PC-3 (cell line): ENCODE measurements at regions not wholly inside any gene's neighbourhood (a gene's known extent, or its start where the extent isn't known, plus 50 kb on each side); places are given as distances from the start of the nearest gene placed in this dataset.

Source experiments
- ATAC-seq: fragments of 200-7000 bp; cut with Tn5 transposase; 2 replicates; pipeline ENCODE4 v1.9.1; 2020; ENCODE audit warnings: mild to moderate bottlenecking, moderate library complexity
- BruUV-seq: library from RNA; stranded (reverse); fragments of 400-500 nt; replicated peaks from 2 replicates; lab custom pipeline; 2021; lab: Mats Ljungman, UMichigan
- CTCF ChIA-PET: fragments of 300-600 bp; sonication (Branson Sonifier 250); formaldehyde crosslinking; loops from one replicate; lab custom pipeline; 2022; ENCODE audit warnings: antibody characterized with exemption; lab: Charles Lee
- POLR2A ChIA-PET: fragments of 300-600 bp; sonication (Branson Sonifier 250); formaldehyde crosslinking; loops from one replicate; lab custom pipeline; 2022; ENCODE audit warnings: antibody characterized with exemption; ENCODE audit not compliant: unreplicated experiment; lab: Charles Lee
- DNase-seq: peaks from one replicate; pipeline ENCODE4 v3.0.0-alpha.2; 2015
- H2AFZ ChIP-seq: fragments of 300-600 bp; sonication (generic); 2 replicates; pipeline ENCODE4 v1.6.0; 2016; ENCODE audit warnings: antibody characterized with exemption, low read length
- H3F3A ChIP-seq: fragments of 300-600 bp; sonication (generic); one replicate; pipeline ENCODE4 v1.6.0; 2017; ENCODE audit warnings: antibody characterized with exemption, low read length, control low read depth, mild to moderate bottlenecking; ENCODE audit not compliant: unreplicated experiment
- H3K27ac ChIP-seq: fragments of 300-600 bp; sonication (generic); 2 replicates; pipeline ENCODE4 v1.5.1; 2016; ENCODE audit warnings: mild to moderate bottlenecking, low read length
- H3K27me3 ChIP-seq: fragments of 300-600 bp; sonication (generic); 2 replicates; pipeline ENCODE4 v1.6.1; 2016; ENCODE audit warnings: low read length, mixed read lengths
- H3K36me3 ChIP-seq: fragments of 300-600 bp; sonication (generic); 2 replicates; pipeline ENCODE4 v1.6.1; 2016; ENCODE audit warnings: low read depth, mixed run types, low read length, mixed read lengths
- H3K4me1 ChIP-seq: fragments of 300-600 bp; sonication (generic); 2 replicates; pipeline ENCODE4 v1.5.1; 2016; ENCODE audit warnings: low read length; ENCODE audit not compliant: insufficient read depth
- H3K4me2 ChIP-seq: fragments of 300-600 bp; sonication (generic); 2 replicates; pipeline ENCODE4 v1.6.0; 2016; ENCODE audit warnings: low read length
- H3K4me3 ChIP-seq: fragments of 300-600 bp; sonication (generic); 2 replicates; pipeline ENCODE4 v1.5.1; 2016; ENCODE audit warnings: mild to moderate bottlenecking, low read length, mixed read lengths
- H3K79me2 ChIP-seq: fragments of 300-600 bp; sonication (generic); 2 replicates; pipeline ENCODE4 v1.6.1; 2017; ENCODE audit warnings: low read length, mixed read lengths
- H3K9ac ChIP-seq: fragments of 300-600 bp; sonication (generic); 2 replicates; pipeline ENCODE4 v1.6.0; 2016; ENCODE audit warnings: mild to moderate bottlenecking, low read length
- H3K9me2 ChIP-seq: fragments of 300-600 bp; sonication (generic); replicated peaks from 2 replicates; pipeline ENCODE4 v1.6.1; 2016; ENCODE audit warnings: mixed run types, low read length, mixed read lengths
- H3K9me3 ChIP-seq: fragments of 300-600 bp; sonication (generic); 2 replicates; pipeline ENCODE4 v1.6.1; 2016; ENCODE audit warnings: low read length, mixed read lengths
- H4K20me1 ChIP-seq: fragments of 300-600 bp; sonication (generic); 2 replicates; pipeline ENCODE4 v1.6.1; 2016; ENCODE audit warnings: low read length, mixed read lengths
- EZH2 ChIP-seq: fragments of 300-600 bp; sonication (generic); IDR thresholded peaks from one replicate; pipeline ENCODE4 v1.6.1; 2017; ENCODE audit warnings: antibody characterized with exemption, mild to moderate bottlenecking, low read length; ENCODE audit not compliant: unreplicated experiment
- EZH2phosphoT487 ChIP-seq: fragments of 300-600 bp; sonication (generic); IDR thresholded peaks from 2 replicates; pipeline ENCODE4 v1.6.1; 2018; ENCODE audit warnings: mild to moderate bottlenecking, antibody characterized with exemption, low read length, borderline replicate concordance
- intact Hi-C: fragments of 100-400 bp; cut with micrococcal nuclease; formaldehyde crosslinking; loops from 2 replicates; pipeline ENCODE4 v1.9.0; 2023
- TF ChIP-seq, protein P1 (sequence below): fragments of 300-600 bp; sonication (generic); conservative IDR thresholded peaks from 2 replicates; pipeline ENCODE4 v1.5.1; 2017; ENCODE audit warnings: antibody characterized with exemption, low read depth, mild to moderate bottlenecking, low read length

DNA sequence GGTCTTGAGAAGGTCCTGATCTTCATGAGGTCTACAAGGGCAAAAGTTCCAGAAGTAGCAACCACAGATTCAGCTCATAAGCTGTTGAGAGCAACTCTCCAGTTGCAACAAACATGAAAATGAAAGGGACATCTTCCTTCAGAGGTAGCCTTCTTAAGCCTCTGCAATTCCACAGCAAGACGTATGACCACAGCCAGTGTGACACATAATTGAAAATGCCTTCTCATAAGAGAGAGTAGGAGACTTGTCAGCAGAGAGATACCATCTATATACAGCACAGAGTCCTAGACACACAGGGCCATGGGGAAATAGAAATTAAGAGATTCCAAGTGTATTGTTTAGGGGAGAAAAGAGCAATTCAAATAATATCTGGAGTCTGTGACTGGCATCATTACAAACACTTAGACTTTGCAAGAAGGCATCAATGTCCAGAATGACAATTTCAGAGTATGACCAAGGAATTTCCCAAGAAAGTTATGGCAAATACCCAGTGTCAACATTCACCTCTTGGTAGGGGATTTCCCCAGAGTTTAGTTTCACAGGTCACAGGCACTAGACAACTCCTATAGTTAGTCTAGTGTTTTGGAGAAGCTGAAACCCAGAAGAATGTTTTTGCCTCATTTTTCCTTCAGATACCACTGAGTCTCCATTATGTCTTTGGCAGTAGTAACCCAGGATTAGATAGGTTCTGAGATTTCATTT is 340.3 kb downstream of the ZNF674 start:
- DNase-seq (peak; percentile 64), ATAC-seq (no peak)
- Histone ChIP-seq H3K4me1 (peaks cover 57% of the 10 kb centered on the region), H3K9me3 (no peaks in the 10 kb centered on the region), H3K4me3 (no peak overlapping the region), H3K9ac (no peak overlapping the region), H4K20me1 (no peaks in the 10 kb centered on the region), H3K27me3 (no peaks in the 10 kb centered on the region), H3K9me2 (no peaks in the 10 kb centered on the region), H3K27ac (peak overlapping the region; percentile 50), H3K79me2 (no peaks in the 10 kb centered on the region), H3K4me2 (no peak overlapping the region), H3F3A (peaks cover 9% of the 10 kb centered on the region), H2AFZ (no peak overlapping the region), H3K36me3 (no peaks in the 10 kb centered on the region)
- TF ChIP-seq EZH2phosphoT487 (no peak), EZH2 (no peak)
- TF ChIP-seq, protein P1, sequence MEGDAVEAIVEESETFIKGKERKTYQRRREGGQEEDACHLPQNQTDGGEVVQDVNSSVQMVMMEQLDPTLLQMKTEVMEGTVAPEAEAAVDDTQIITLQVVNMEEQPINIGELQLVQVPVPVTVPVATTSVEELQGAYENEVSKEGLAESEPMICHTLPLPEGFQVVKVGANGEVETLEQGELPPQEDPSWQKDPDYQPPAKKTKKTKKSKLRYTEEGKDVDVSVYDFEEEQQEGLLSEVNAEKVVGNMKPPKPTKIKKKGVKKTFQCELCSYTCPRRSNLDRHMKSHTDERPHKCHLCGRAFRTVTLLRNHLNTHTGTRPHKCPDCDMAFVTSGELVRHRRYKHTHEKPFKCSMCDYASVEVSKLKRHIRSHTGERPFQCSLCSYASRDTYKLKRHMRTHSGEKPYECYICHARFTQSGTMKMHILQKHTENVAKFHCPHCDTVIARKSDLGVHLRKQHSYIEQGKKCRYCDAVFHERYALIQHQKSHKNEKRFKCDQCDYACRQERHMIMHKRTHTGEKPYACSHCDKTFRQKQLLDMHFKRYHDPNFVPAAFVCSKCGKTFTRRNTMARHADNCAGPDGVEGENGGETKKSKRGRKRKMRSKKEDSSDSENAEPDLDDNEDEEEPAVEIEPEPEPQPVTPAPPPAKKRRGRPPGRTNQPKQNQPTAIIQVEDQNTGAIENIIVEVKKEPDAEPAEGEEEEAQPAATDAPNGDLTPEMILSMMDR, result no peak
- no TSS peak for BruUV-seq
- intact Hi-C loops, result loop anchor here (5.0 to 10.0 kb wide), 3 partner anchors 60 to 170 kb away; no protein-coding TSS in a partner anchor
- ChIA-PET POLR2A (interaction anchor here (0.6 kb wide), 1 partner anchor 293 kb away, joined by 6 read pairs; no protein-coding TSS in a partner anchor), CTCF (interaction anchor here (0.6 kb wide), 1 partner anchor 285 kb away, joined by 6 read pairs; no protein-coding TSS in a partner anchor)

DNA sequence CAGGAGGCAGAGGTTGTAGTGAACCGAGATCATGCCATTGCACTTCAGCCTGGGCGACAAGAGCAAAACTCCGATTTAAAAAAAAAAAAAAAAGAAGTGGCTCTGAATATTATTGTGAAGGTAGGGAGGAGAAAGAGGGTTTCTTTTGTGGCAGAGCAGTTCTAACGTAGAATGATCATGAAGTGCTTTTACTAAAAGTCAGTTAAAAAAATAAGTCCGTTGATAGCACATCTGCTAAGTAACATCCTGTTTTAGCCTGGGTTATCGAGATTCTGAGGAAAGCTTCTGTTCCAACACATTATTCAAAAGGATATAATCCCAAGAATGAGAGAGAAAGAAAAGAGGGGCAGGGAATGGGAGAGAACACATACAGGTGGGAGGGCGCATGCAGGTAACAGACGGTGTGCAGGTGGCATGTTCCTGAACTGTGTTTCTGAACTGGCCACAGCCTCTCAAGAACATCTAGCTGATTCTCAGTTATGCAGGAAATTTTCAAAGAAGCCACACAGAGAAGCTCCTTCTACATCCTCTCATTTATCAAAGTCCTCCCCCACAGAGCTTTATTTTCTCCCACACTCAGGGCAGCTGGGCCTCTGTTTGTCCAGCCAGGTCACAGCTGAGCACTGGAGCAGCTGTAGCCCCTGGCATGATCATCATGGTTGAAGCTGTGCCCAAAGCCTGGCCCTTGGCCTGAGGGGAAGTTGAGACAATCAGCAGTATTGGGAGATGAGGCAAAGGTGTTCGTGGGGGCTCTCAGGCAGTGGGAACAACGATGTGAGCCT is 342.3 kb downstream of the ZNF674 start:
- no peak overlapping the region for H2AFZ ChIP-seq
- CTCF ChIA-PET, result no interaction called here

More for the DNA sequence above, 342.3 kb downstream of the ZNF674 start:
- Histone ChIP-seq H3K4me3 (no peak overlapping the region), H3K9me2 (no peaks in the 10 kb centered on the region), H3K9me3 (no peaks in the 10 kb centered on the region), H3K79me2 (no peaks in the 10 kb centered on the region), H3F3A (peaks cover 4% of the 10 kb centered on the region), H3K9ac (no peak overlapping the region), H3K4me2 (no peak overlapping the region), H3K27me3 (no peaks in the 10 kb centered on the region), H3K4me1 (peaks cover 47% of the 10 kb centered on the region), H4K20me1 (no peaks in the 10 kb centered on the region), H3K36me3 (no peaks in the 10 kb centered on the region), H3K27ac (no peak overlapping the region)
- intact Hi-C loops, result loop anchor here (10.0 kb wide), 2 partner anchors 62 to 172 kb away; no protein-coding TSS in a partner anchor
- POLR2A ChIA-PET, result no interaction called here
- no TSS peak for BruUV-seq
- DNase-seq (no peak), ATAC-seq (no peak)
- TF ChIP-seq EZH2phosphoT487, result no peak
- TF ChIP-seq, protein P1, result no peak
- TF ChIP-seq EZH2, result no peak
